AG04450 (cell line): ENCODE measurements at regions not wholly inside any gene's neighbourhood (a gene's known extent, or its start where the extent isn't known, plus 50 kb on each side); places are given as distances from the start of the nearest gene placed in this dataset.
A peak's percentile ranks its signal among the peaks of the same experiment; 100 is the strongest.

Experiments
- CTCF ChIA-PET: fragments of 300-600, 350-600 bp; formaldehyde crosslinking; extraction: SDS; loops from one replicate; lab custom pipeline; 2022; ENCODE audit warnings: antibody characterized with exemption, inconsistent platforms; lab: Charles Lee
- POLR2A ChIA-PET: fragments of 350-600 bp; formaldehyde crosslinking; extraction: SDS; loops from one replicate; lab custom pipeline; 2021; ENCODE audit warnings: antibody characterized with exemption, inconsistent platforms; lab: Yijun Ruan, JAX
- DNase-seq: peaks from one replicate; pipeline ENCODE4 v3.0.0-alpha.2; 2011; ENCODE audit warnings: low read depth, low spot score
- H3K27ac ChIP-seq: one replicate; pipeline ENCODE4 v1.5.1; 2012; ENCODE audit warnings: low read depth, low read length, control low read depth
- H3K27me3 ChIP-seq: one replicate; pipeline ENCODE4 v1.6.0; 2012; ENCODE audit warnings: low read length; ENCODE audit not compliant: control insufficient read depth, insufficient read depth
- H3K4me3 ChIP-seq: 2 replicates; pipeline ENCODE4 v1.5.1; 2011; ENCODE audit warnings: mild to moderate bottlenecking, low read depth, low read length, control low read depth
- H3K9me3 ChIP-seq: 2 replicates; pipeline ENCODE4 v1.5.1; 2012; ENCODE audit warnings: low read length; ENCODE audit not compliant: control insufficient read depth, insufficient read depth
- CTCF ChIP-seq: IDR thresholded peaks from 2 replicates; pipeline ENCODE4 v1.5.1; 2011; ENCODE audit warnings: low read depth, low read length, control low read depth, inconsistent platforms

GRCh38 chr2:59029058-59029457, 787.9 kb upstream of the FANCL start:
- CTCF ChIA-PET, result no interaction called here

GRCh38 chr2:59027320-59027719, 786.2 kb upstream of the FANCL start:
- TF ChIP-seq CTCF, result no peak
- DNase-seq, result no peak
- ChIA-PET CTCF (interaction anchor here (4.4 kb wide), 1 partner anchor 1557 kb away, joined by 62 read pairs; no protein-coding TSS in a partner anchor), POLR2A (no interaction called here)
- H3K9me3 ChIP-seq, result no peaks in the 10 kb centered on the region
- H3K27me3 ChIP-seq, result no peaks in the 10 kb centered on the region
- no peak overlapping the region for H3K27ac ChIP-seq
- no peak overlapping the region for H3K4me3 ChIP-seq

More at GRCh38 chr2:59029058-59029457, 787.9 kb upstream of the FANCL start:
- no peak overlapping the region for H3K4me3 ChIP-seq
- DNase-seq, result no peak
- no peaks in the 10 kb centered on the region for H3K9me3 ChIP-seq
- POLR2A ChIA-PET, result no interaction called here
- H3K27ac ChIP-seq, result no peak overlapping the region
- TF ChIP-seq CTCF, result no peak
- H3K27me3 ChIP-seq, result no peaks in the 10 kb centered on the region

- POLR2A ChIA-PET, result no interaction called here
- no peaks in the 10 kb centered on the region for H3K9me3 ChIP-seq
- CTCF ChIA-PET, result interaction anchor here (0.6 to 4.4 kb wide), 43 partner anchors 10 to 1567 kb away, joined by 3 to 62 read pairs (median 4); no protein-coding TSS in a partner anchor
- no peak for DNase-seq
- no peak overlapping the region for H3K4me3 ChIP-seq
- no peak overlapping the region for H3K27ac ChIP-seq
- peak; percentile 88 for TF ChIP-seq CTCF
- H3K27me3 ChIP-seq, result no peaks in the 10 kb centered on the region
Measured at GRCh38 chr2:59025157-59025757, 784.1 kb upstream of the FANCL start.

GRCh38 chr2:59021786-59022185, 780.7 kb upstream of the FANCL start:
- Histone ChIP-seq H3K9me3 (no peaks in the 10 kb centered on the region), H3K27ac (no peak overlapping the region), H3K27me3 (no peaks in the 10 kb centered on the region), H3K4me3 (no peak overlapping the region)
- ChIA-PET CTCF (no interaction called here), POLR2A (no interaction called here)
- TF ChIP-seq CTCF, result no peak
- no peak for DNase-seq

- Histone ChIP-seq H3K9me3 (no peaks in the 10 kb centered on the region; the same call in 1 of the 2 replicates), H3K27me3 (no peaks in the 10 kb centered on the region), H3K27ac (no peak overlapping the region), H3K4me3 (no peak overlapping the region)
- TF ChIP-seq CTCF, result no peak
- ChIA-PET CTCF (interaction anchor here (0.7 kb wide), 2 partner anchors 147 to 1569 kb away, joined by 3 to 4 read pairs; no protein-coding TSS in a partner anchor), POLR2A (no interaction called here)
- DNase-seq, result no peak
Measured at GRCh38 chr2:59019566-59020159, 778.5 kb upstream of the FANCL start.
